WTC11 (cell line): ENCODE measurements at regions not wholly inside any gene's neighbourhood (a gene's known extent, or its start where the extent isn't known, plus 50 kb on each side); places are given as distances from the start of the nearest gene placed in this dataset.

Experiments used
- CREB1 ChIP-seq: sonication (generic); formaldehyde crosslinking; IDR thresholded peaks from 2 replicates; pipeline ENCODE4 v1.8.0; 2023; ENCODE audit warnings: mild to moderate bottlenecking, missing genetic modification reagents
- ETV6 ChIP-seq: sonication (generic); formaldehyde crosslinking; IDR thresholded peaks from 2 replicates; pipeline ENCODE4 v1.8.1; 2022; ENCODE audit warnings: mild to moderate bottlenecking, missing genetic modification reagents
- FOXJ3 ChIP-seq: sonication (generic); formaldehyde crosslinking; IDR thresholded peaks from 2 replicates; pipeline ENCODE4 v1.9.0; 2021; ENCODE audit warnings: missing genetic modification reagents, mild to moderate bottlenecking, borderline replicate concordance
- NR3C1 ChIP-seq: sonication (generic); formaldehyde crosslinking; conservative IDR thresholded peaks from 2 replicates; pipeline ENCODE4 v1.8.1; 2023; ENCODE audit warnings: low read depth, mild to moderate bottlenecking, missing genetic modification reagents
- RELA ChIP-seq: sonication (generic); formaldehyde crosslinking; IDR thresholded peaks from 2 replicates; pipeline ENCODE4 v1.8.1; 2022; ENCODE audit warnings: missing genetic modification reagents, mild to moderate bottlenecking, borderline replicate concordance
- TEAD4 ChIP-seq: sonication (generic); formaldehyde crosslinking; IDR thresholded peaks from 2 replicates; pipeline ENCODE4 v1.8.0; 2022; ENCODE audit warnings: mild to moderate bottlenecking, missing genetic modification reagents
- TF ChIP-seq, protein P1 (sequence below): fragments of 200-600 bp; IDR thresholded peaks from 2 replicates; pipeline ENCODE4 v1.8.0; 2022; ENCODE audit warnings: antibody characterized with exemption
- TF ChIP-seq, protein P2 (sequence below): sonication (generic); formaldehyde crosslinking; IDR thresholded peaks from 2 replicates; pipeline ENCODE4 v1.8.0; 2022; ENCODE audit warnings: mild to moderate bottlenecking, missing genetic modification reagents
- TF ChIP-seq, protein P3 (sequence below): sonication (generic); formaldehyde crosslinking; IDR thresholded peaks from 2 replicates; pipeline ENCODE4 v1.8.1; 2022; ENCODE audit warnings: missing genetic modification reagents, borderline replicate concordance

DNA sequence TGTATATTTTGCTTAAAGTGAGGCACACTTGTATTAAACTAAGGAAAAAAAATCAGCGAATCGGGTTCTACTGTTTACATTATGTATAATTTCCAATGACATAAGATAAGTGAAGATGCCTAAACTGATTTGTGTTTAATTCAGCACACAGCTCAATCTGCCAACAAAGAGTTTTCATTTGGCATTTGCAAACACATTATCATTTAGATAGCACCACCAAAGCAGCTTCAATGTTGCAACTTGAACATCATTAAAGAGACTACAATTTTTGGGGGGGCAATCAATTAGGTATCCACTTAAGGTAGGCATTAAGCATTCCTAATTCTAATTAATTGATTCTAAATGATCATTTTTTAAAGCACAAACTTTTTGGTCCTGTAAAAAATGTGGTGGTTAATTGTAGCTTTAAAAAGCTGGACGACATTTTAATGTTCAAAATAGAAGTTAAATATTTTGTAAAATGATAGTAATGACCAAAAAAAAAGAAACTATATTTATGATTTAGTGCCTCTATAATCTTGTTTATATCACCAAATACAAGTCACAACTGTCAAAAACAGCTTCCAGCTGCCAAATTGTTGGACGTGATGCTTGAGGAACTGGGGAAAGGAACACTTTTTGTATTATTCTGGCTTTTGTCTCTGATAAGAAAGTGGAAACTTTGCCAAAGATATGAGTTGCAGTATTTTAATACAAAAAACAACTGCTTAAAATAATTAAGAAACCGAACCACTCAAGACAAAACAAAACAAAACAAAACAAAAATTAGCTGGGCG is 57.1 kb downstream of the CYCS start:
- TF ChIP-seq ETV6 (CRISPR knock-in tag): no peak
- TF ChIP-seq, protein P1, sequence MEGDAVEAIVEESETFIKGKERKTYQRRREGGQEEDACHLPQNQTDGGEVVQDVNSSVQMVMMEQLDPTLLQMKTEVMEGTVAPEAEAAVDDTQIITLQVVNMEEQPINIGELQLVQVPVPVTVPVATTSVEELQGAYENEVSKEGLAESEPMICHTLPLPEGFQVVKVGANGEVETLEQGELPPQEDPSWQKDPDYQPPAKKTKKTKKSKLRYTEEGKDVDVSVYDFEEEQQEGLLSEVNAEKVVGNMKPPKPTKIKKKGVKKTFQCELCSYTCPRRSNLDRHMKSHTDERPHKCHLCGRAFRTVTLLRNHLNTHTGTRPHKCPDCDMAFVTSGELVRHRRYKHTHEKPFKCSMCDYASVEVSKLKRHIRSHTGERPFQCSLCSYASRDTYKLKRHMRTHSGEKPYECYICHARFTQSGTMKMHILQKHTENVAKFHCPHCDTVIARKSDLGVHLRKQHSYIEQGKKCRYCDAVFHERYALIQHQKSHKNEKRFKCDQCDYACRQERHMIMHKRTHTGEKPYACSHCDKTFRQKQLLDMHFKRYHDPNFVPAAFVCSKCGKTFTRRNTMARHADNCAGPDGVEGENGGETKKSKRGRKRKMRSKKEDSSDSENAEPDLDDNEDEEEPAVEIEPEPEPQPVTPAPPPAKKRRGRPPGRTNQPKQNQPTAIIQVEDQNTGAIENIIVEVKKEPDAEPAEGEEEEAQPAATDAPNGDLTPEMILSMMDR: no peak
- TF ChIP-seq, protein P2, sequence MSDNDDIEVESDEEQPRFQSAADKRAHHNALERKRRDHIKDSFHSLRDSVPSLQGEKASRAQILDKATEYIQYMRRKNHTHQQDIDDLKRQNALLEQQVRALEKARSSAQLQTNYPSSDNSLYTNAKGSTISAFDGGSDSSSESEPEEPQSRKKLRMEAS: no peak
- TF ChIP-seq TEAD4 (CRISPR knock-in tag): no peak
- TF ChIP-seq, protein P3, sequence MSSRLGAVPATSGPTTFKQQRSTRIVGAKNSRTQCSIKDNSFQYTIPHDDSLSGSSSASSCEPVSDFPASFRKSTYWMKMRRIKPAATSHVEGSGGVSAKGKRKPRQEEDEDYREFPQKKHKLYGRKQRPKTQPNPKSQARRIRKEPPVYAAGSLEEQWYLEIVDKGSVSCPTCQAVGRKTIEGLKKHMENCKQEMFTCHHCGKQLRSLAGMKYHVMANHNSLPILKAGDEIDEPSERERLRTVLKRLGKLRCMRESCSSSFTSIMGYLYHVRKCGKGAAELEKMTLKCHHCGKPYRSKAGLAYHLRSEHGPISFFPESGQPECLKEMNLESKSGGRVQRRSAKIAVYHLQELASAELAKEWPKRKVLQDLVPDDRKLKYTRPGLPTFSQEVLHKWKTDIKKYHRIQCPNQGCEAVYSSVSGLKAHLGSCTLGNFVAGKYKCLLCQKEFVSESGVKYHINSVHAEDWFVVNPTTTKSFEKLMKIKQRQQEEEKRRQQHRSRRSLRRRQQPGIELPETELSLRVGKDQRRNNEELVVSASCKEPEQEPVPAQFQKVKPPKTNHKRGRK (CRISPR knock-in tag): no peak
- no peak for TF ChIP-seq CREB1 (CRISPR knock-in tag)
- no peak for TF ChIP-seq FOXJ3 (CRISPR knock-in tag)
- TF ChIP-seq RELA (CRISPR knock-in tag): no peak
- no peak for TF ChIP-seq NR3C1
